Mucosa of descending colon (tissue), 3 donors: ENCODE measurements at regions not wholly inside any gene's neighbourhood (a gene's known extent, or its start where the extent isn't known, plus 50 kb on each side); places are given as distances from the start of the nearest gene placed in this dataset.

Experiments
- ATAC-seq: fragments of 200-7000 bp; cut with Tn5 transposase; one replicate; pipeline ENCODE4 v1.9.1; 2020; ENCODE audit warnings: mild to moderate bottlenecking, moderate library complexity
- DNase-seq, 3 donors: peaks; one replicate each; pipeline ENCODE4 v3.0.0-alpha.2; 2020
- H3K36me3 ChIP-seq: fragments of 200-600 bp; one replicate; pipeline ENCODE4 v1.8.0; 2021; ENCODE audit warnings: low read depth, mild to moderate bottlenecking
- H3K4me1 ChIP-seq: fragments of 200-600 bp; one replicate; pipeline ENCODE4 v1.8.0; 2021; ENCODE audit warnings: low read depth, mild to moderate bottlenecking
- H3K4me3 ChIP-seq: fragments of 200-600 bp; one replicate; pipeline ENCODE4 v1.8.0; 2021; ENCODE audit warnings: mild to moderate bottlenecking
- H3K9me3 ChIP-seq: fragments of 200-600 bp; one replicate; pipeline ENCODE4 v1.8.0; 2021; ENCODE audit warnings: mild to moderate bottlenecking
- intact Hi-C, 2 donors: fragments of 100-400 bp; cut with DNase I in 1 of 2; cut with micrococcal nuclease in 1 of 2; formaldehyde crosslinking; loops; one replicate each; pipeline versions ENCODE4 v1.11.0 to v1.11.1; 2022; cut with DNase I, micrococcal nuclease
- TF ChIP-seq, protein P1 (sequence below): fragments of 200-600 bp; IDR thresholded peaks from one replicate; pipeline ENCODE4 v1.8.0; 2022; ENCODE audit warnings: antibody characterized with exemption, mild to moderate bottlenecking
- donor health status: DM: no; HTN: no; CAD: no; lungs with moderate emphysema.
- donor health status: DM: no; HTN: no; CAD: no.
- donor health status: DM: no; HTN: yes; CAD: no.

DNA sequence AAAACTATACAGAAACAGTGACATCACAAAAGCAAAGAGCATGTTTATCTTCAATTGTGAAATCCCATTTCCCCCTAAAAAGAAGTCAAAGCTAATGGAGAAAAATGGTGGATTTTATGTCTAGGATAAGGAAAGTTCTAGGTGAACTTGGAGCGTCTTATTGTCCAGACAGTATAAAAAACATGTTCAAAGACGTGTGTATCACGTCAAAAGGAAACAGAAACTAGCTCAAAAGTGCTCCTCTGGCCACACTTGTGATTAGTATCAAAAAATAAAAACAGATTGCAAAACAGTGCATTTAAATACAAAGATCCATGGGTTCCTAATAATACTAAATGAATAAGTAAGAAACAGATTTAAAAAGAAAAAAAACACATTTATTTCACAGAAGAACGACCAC is 568.9 kb downstream of the ANXA1 start:
- Histone ChIP-seq H3K36me3 (no peaks in the 10 kb centered on the region), H3K4me3 (no peak overlapping the region), H3K9me3 (no peaks in the 10 kb centered on the region), H3K4me1 (no peaks in the 10 kb centered on the region)
- TF ChIP-seq, protein P1, sequence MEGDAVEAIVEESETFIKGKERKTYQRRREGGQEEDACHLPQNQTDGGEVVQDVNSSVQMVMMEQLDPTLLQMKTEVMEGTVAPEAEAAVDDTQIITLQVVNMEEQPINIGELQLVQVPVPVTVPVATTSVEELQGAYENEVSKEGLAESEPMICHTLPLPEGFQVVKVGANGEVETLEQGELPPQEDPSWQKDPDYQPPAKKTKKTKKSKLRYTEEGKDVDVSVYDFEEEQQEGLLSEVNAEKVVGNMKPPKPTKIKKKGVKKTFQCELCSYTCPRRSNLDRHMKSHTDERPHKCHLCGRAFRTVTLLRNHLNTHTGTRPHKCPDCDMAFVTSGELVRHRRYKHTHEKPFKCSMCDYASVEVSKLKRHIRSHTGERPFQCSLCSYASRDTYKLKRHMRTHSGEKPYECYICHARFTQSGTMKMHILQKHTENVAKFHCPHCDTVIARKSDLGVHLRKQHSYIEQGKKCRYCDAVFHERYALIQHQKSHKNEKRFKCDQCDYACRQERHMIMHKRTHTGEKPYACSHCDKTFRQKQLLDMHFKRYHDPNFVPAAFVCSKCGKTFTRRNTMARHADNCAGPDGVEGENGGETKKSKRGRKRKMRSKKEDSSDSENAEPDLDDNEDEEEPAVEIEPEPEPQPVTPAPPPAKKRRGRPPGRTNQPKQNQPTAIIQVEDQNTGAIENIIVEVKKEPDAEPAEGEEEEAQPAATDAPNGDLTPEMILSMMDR, result no peak
- ATAC-seq (no peak), DNase-seq (no peak)
- intact Hi-C loops, result no loop called here

DNA sequence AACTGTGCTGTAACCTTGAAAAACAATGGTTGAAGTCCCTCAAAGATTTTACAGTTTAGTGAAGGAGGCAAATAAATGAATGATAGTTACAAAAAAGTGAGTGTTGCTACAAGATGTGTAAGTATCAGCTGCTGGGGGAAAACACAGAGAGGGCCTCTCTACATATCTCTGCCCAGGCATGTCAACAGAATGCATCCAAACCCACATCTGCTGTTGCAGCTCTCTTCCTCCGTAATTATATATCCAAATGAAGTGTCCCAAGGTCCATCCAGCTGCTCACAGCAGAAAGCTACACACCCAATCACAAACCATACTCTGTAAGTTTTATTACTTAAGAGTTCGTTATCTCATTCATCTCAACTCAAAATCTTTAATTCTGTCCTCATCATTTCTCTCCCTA is 584.6 kb downstream of the ANXA1 start:
- H3K36me3 ChIP-seq, result no peaks in the 10 kb centered on the region
- H3K9me3 ChIP-seq, result no peaks in the 10 kb centered on the region
- no peak overlapping the region for H3K4me3 ChIP-seq
- intact Hi-C loops, result no loop called here
- no peaks in the 10 kb centered on the region for H3K4me1 ChIP-seq
- ATAC-seq, result no peak
- TF ChIP-seq, protein P1, result no peak
- no peak for DNase-seq

DNA sequence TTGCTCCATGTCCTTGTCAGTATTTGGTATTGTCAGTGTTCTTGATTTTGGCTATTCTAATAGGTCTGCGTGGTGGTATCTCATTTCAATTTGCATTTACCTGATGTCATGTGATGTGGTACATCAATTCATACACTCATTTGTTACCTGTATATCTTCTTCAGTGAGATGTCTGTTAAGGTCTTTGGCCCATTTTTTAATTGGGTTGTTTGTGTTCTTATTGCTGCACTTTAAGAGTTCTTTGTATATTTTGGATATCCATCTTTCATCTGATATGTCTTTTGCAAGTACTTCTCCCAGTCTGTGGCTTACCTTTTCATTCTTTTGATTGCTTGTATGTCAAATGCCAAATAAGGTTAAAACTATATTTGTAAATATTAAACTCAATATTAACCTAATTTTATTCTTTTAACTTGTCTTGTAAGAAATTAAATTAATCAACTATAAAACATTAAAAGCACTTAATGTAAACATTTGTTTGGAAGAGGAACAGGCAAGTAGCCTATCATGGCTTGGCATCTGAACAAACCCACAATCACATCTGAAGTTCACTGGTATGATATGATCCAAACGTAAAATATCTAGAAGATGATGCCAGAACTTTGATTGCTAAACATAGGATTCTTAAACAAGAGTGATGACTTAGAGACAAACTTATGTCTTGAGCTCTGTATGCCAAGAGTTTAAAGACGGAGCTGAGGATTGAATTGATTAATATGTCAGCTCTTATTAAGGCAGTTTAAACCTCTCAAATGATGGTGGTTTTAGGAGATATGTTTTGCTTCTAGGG is 587.3 kb downstream of the ANXA1 start:
- TF ChIP-seq, protein P1, result no peak
- no peaks in the 10 kb centered on the region for H3K9me3 ChIP-seq
- ATAC-seq (no peak), DNase-seq (no peak)
- H3K36me3 ChIP-seq, result no peaks in the 10 kb centered on the region
- intact Hi-C loops, result no loop called here
- no peaks in the 10 kb centered on the region for H3K4me1 ChIP-seq
- no peak overlapping the region for H3K4me3 ChIP-seq

DNA sequence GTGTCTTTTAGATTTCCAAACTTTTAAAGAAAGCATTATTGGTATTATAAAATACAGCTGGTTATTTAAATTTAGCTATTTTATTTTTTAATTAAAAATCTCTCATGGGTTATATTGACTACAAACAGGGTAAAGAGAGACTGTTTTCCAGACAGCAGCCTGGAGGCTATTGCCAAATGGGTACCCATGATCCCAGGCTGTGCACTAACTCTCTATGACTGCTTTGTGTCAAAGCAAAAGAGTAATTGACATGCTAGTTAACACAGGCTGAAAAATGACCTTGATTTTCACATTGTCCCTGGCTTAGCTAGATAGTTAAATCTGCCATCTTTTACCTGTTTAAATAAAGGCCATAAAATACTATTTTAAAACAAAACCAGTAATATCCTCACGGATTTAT is 589.7 kb downstream of the ANXA1 start:
- H3K4me1 ChIP-seq, result no peaks in the 10 kb centered on the region
- H3K4me3 ChIP-seq, result no peak overlapping the region
- TF ChIP-seq, protein P1, result no peak
- no peaks in the 10 kb centered on the region for H3K36me3 ChIP-seq
- ATAC-seq (no peak), DNase-seq (no peak)
- H3K9me3 ChIP-seq, result no peaks in the 10 kb centered on the region
- intact Hi-C loops, result no loop called here

DNA sequence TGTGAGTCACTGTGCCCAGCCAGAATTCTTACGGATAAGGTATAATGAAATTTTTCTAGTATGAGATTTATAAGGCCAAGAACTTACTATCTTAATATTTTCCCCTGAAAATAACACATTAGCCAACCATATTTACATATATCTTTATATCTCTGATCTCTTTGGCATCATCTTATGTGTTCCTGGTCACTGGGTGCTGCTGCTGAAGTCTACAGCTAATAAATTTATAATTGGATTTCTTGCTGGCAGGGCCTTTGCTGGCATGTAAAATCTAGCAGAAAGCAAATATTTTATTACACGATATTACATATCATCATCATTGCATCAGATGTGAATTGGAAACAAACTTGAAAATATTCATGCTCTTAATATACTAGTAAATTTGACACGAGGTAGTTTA is 590.7 kb downstream of the ANXA1 start:
- H3K36me3 ChIP-seq, result no peaks in the 10 kb centered on the region
- no peaks in the 10 kb centered on the region for H3K4me1 ChIP-seq
- intact Hi-C loops, result no loop called here
- no peaks in the 10 kb centered on the region for H3K9me3 ChIP-seq
- ATAC-seq, result no peak
- no peak overlapping the region for H3K4me3 ChIP-seq
- TF ChIP-seq, protein P1, result no peak
- DNase-seq, result no peak

DNA sequence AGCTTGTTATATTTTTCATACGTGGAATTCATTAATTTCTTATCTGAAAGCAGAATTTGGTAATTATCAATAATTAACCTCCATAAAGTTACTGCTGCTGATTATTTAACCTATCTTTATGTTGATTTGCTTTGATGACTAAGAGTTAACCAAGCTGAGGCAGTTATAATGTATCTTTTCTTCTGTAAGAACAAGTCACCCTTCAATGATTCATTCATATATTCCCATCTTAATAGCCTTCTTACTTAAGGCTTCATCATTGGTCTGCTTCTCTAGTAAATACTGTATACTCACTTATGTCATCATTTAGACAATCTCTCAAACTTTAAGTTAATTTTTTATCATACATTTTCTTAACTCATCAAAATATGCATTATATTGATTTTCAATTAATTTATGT is 592.2 kb downstream of the ANXA1 start:
- TF ChIP-seq, protein P1, result no peak
- intact Hi-C loops, result no loop called here
- no peaks in the 10 kb centered on the region for H3K4me1 ChIP-seq
- H3K4me3 ChIP-seq, result no peak overlapping the region
- H3K9me3 ChIP-seq, result no peaks in the 10 kb centered on the region
- no peaks in the 10 kb centered on the region for H3K36me3 ChIP-seq
- DNase-seq (no peak), ATAC-seq (no peak)
